ENCODE measurements at regions not wholly inside any gene's neighbourhood (a gene's known extent, or its start where the extent isn't known, plus 50 kb on each side); places are given as distances from the start of the nearest gene placed in this dataset.

GRCh38 chr7:109735881-109736280 lies 1166.2 kb downstream of the DNAJB9 start:
- Histone ChIP-seq H3K4me1 (no peaks in the 10 kb centered on the region), H3K27ac (no peak overlapping the region), H3K4me3 (replicated peaks in 1 of 3) (no peak overlapping the region), H3K9me3 (no peaks in the 10 kb centered on the region), H3K36me3 (no peaks in the 10 kb centered on the region), H3K27me3 (no peaks in the 10 kb centered on the region)
- 87 to 91% methylated on average over 5 of the region's 5 CpGs for WGBS, 2 donors
- TF ChIP-seq CTCF (IDR thresholded peaks at IDR 0.05) (no peak), POLR2A (IDR thresholded peaks at IDR 0.05) (no peak)
- DNase-seq, result no peak
- intact Hi-C loops (cut with DNase I), result no loop called here

DNA sequence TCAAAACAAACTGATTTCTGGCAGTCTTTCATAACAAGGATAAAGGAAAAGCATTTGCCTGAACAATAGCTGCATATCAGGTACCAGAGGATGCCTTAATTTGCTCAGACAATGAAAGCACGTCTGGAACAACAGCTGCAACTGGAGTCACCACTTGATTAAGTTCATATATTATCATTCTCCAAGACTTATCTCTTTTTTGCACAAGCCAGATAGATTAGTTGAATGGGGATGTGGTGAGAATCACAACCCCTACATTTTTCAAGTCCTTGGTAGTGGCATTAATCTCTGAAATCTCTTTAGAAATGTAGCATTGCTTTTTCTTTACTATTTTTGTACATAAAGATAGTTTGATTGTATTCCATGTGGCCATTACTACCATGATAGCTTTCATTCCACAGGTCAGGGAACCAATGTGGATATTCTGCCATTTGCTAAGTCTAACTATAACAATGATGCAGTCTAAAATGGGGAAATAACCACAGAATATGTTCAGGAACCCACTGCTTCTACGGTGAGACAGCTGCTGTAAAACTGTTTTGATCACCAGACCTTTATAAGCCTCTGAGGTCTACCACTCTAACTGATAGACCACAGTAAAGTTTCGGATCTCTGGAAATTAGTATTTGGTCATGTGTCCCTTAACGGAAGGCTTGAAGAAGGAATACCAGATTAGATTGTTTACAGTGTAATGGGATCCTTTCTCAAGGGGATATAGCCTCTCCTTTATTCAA lies 1176.2 kb downstream of the DNAJB9 start:
- H3K4me1 ChIP-seq, result no peaks in the 10 kb centered on the region
- H3K27ac ChIP-seq, result no peak overlapping the region
- TF ChIP-seq CTCF (IDR thresholded peaks at IDR 0.05) (no peak), POLR2A (IDR thresholded peaks at IDR 0.05) (no peak)
- intact Hi-C loops (cut with DNase I), result no loop called here
- no peak for DNase-seq
- H3K36me3 ChIP-seq, result no peaks in the 10 kb centered on the region
- WGBS, 2 donors, result 71 to 75% methylated on average over 4 of the region's 4 CpGs
- H3K27me3 ChIP-seq, result no peaks in the 10 kb centered on the region
- H3K4me3 ChIP-seq (replicated peaks in 1 of 3), result no peak overlapping the region
- H3K9me3 ChIP-seq, result no peaks in the 10 kb centered on the region

DNA sequence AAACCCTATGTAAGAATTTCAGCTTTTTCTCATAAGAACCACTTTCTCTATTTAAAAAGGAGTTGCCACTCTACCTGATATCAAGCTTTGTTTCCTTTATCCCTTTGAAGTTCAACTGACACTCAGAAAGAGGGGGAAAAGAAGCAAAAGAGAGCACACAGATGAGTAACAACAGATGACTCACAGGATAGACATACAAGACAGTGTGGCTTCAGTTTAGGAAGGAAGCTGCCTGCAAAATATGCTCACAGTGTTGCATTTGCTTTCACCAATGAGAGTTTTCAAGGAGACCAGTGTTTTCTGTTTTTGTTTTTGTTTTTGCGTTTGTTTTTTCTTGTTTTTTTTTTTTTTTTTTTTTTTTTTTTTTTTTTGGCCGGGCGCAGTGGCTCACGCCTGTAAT lies 1181.6 kb downstream of the DNAJB9 start:
- Histone ChIP-seq H3K27ac (no peak overlapping the region), H3K9me3 (no peaks in the 10 kb centered on the region), H3K4me1 (no peaks in the 10 kb centered on the region), H3K36me3 (no peaks in the 10 kb centered on the region), H3K4me3 (replicated peaks in 1 of 3) (no peak overlapping the region), H3K27me3 (no peaks in the 10 kb centered on the region)
- TF ChIP-seq CTCF (IDR thresholded peaks at IDR 0.05), result no peak
- no peak for TF ChIP-seq POLR2A (IDR thresholded peaks at IDR 0.05)
- DNase-seq, result no peak
- 88 to 91% methylated on average over 4 of the region's 4 CpGs for WGBS, 2 donors
- intact Hi-C loops (cut with DNase I), result no loop called here

DNA sequence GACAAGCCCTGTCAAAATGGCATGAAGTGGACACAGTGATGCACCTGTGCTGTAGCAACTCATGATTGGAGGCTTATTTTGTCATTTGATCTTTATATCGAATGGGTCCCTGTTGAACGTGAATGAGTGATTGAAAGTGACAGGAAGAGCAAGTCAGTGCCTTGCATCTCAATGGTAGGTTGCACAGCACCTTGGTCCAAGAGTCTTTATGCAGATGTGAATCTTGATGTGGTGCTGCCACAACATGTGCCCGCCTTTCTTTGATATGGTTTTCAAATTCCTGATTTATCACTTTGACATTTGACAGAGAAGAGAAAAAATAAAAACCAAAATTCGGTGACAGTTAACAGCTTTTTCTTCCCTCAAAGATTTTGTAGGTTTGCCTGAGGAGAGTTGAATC lies 1182.4 kb downstream of the DNAJB9 start:
- no peaks in the 10 kb centered on the region for H3K4me1 ChIP-seq
- no peaks in the 10 kb centered on the region for H3K36me3 ChIP-seq
- H3K9me3 ChIP-seq, result no peaks in the 10 kb centered on the region
- no peak overlapping the region for H3K4me3 ChIP-seq (replicated peaks in 1 of 3)
- no peak overlapping the region for H3K27ac ChIP-seq
- TF ChIP-seq CTCF (IDR thresholded peaks at IDR 0.05) (no peak), POLR2A (IDR thresholded peaks at IDR 0.05) (no peak)
- DNase-seq, result no peak
- no peaks in the 10 kb centered on the region for H3K27me3 ChIP-seq
- intact Hi-C loops (cut with DNase I), result no loop called here
- 74 to 86% methylated on average over 4 of the region's 4 CpGs for WGBS, 2 donors

- H3K4me3 ChIP-seq (replicated peaks in 1 of 3), result no peak overlapping the region
- intact Hi-C loops (cut with DNase I), result no loop called here
- no peak overlapping the region for H3K27ac ChIP-seq
- no peak for DNase-seq
- no peaks in the 10 kb centered on the region for H3K4me1 ChIP-seq
- no peaks in the 10 kb centered on the region for H3K36me3 ChIP-seq
- TF ChIP-seq POLR2A (IDR thresholded peaks at IDR 0.05) (no peak), CTCF (IDR thresholded peaks at IDR 0.05) (no peak)
- no peaks in the 10 kb centered on the region for H3K27me3 ChIP-seq
- WGBS, 2 donors, result 64 to 71% methylated on average over 1 of the region's 1 CpG
- H3K9me3 ChIP-seq, result no peaks in the 10 kb centered on the region
Measured at GRCh38 chr7:109757713-109758112, 1188.0 kb downstream of the DNAJB9 start.

Data from thyroid gland (tissue), 4 donors.